Right atrium auricular region (tissue), 2 donors: ENCODE measurements at regions not wholly inside any gene's neighbourhood (a gene's known extent, or its start where the extent isn't known, plus 50 kb on each side); places are given as distances from the start of the nearest gene placed in this dataset.

Experiments used
- DNase-seq: peaks from one replicate; pipeline ENCODE4 v3.0.0-alpha.2; 2019; ENCODE audit warnings: low spot score
- H3K27ac ChIP-seq, 2 donors: fragments of 200-600 bp; sonication (generic); 1 replicate in 1 of 2; 2 replicates in 1 of 2; pipeline ENCODE4 v1.5.1; 2016 to 2019
- H3K27me3 ChIP-seq, 2 donors: fragments of 200-600 bp; sonication (generic); one replicate each; pipeline versions ENCODE4 v1.5.1 to v1.6.0; 2017 to 2019
- H3K36me3 ChIP-seq: fragments of 200-600 bp; sonication (generic); one replicate; pipeline ENCODE4 v1.5.1; 2016
- H3K4me1 ChIP-seq, 2 donors: fragments of 200-600 bp; sonication (generic); one replicate each; pipeline versions ENCODE4 v1.5.1 to v1.6.0; 2017 to 2019
- H3K4me3 ChIP-seq, 2 donors: fragments of 200-600 bp; sonication (generic); 1 replicate in 1 of 2; 2 replicates in 1 of 2; pipeline ENCODE4 v1.5.1; 2017 to 2019; ENCODE audit warnings: mild to moderate bottlenecking in 1 of 2, moderate library complexity in 1 of 2
- H3K9me3 ChIP-seq, 2 donors: fragments of 200-600 bp; sonication (generic); one replicate each; pipeline ENCODE4 v1.5.1; 2019
- TF ChIP-seq, protein P1 (sequence below), 2 donors: fragments of 200-600 bp; sonication (generic); IDR thresholded peaks; one replicate each; pipeline ENCODE4 v1.5.1; 2019; ENCODE audit warnings: antibody characterized with exemption in 2 of 2

DNA sequence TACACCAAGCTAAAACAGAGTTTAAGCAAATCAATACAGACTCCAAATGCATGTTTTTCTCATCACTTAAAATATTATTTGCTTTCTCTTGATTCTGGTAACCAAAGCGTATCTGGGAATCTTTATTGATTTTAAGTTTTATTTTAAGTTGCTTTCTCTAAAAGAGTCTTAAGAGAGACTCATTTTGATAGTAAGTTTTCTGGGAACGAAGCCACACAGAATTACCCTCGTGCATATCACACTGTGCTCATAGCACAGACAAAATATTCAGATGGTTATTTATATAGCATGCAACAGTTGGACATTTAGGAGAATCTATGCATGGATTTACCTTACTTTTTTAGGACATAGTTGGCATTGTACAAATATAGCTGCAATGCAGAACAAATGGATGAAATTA is 597.5 kb upstream of the NRXN1 start:
- Histone ChIP-seq H3K27ac (no peak overlapping the region), H3K9me3 (peaks cover 0 to 5% of the 10 kb centered on the region in 2 donors), H3K27me3 (no peaks in the 10 kb centered on the region), H3K4me1 (no peaks in the 10 kb centered on the region), H3K36me3 (no peaks in the 10 kb centered on the region), H3K4me3 (no peak overlapping the region)
- TF ChIP-seq, protein P1, sequence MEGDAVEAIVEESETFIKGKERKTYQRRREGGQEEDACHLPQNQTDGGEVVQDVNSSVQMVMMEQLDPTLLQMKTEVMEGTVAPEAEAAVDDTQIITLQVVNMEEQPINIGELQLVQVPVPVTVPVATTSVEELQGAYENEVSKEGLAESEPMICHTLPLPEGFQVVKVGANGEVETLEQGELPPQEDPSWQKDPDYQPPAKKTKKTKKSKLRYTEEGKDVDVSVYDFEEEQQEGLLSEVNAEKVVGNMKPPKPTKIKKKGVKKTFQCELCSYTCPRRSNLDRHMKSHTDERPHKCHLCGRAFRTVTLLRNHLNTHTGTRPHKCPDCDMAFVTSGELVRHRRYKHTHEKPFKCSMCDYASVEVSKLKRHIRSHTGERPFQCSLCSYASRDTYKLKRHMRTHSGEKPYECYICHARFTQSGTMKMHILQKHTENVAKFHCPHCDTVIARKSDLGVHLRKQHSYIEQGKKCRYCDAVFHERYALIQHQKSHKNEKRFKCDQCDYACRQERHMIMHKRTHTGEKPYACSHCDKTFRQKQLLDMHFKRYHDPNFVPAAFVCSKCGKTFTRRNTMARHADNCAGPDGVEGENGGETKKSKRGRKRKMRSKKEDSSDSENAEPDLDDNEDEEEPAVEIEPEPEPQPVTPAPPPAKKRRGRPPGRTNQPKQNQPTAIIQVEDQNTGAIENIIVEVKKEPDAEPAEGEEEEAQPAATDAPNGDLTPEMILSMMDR (IDR thresholded peaks at IDR 0.05): no peak
- no peak for DNase-seq

DNA sequence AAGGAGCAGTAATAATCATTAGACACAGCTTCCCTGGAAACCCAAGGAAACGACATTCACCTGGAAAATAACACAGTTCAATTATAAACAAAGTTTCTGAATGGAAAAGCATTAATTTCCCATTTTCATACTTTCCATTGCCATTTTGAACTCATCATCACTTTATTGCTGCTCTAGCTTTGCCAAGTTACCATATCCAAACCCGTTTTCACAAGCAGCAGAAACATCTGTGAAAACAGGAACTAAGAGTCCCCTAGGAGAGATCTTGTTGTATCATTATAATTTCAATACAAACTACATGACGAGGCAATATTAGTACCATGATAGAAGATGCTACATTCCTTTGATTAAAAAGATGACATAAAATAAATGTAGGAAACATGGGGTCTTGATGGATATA is 597.0 kb upstream of the NRXN1 start:
- H3K4me3 ChIP-seq: no peak overlapping the region
- no peaks in the 10 kb centered on the region for H3K36me3 ChIP-seq
- DNase-seq: no peak
- TF ChIP-seq, protein P1 (IDR thresholded peaks at IDR 0.05): no peak
- peaks cover 0 to 5% of the 10 kb centered on the region in 2 donors for H3K9me3 ChIP-seq
- no peaks in the 10 kb centered on the region for H3K4me1 ChIP-seq
- no peak overlapping the region for H3K27ac ChIP-seq
- no peaks in the 10 kb centered on the region for H3K27me3 ChIP-seq

DNA sequence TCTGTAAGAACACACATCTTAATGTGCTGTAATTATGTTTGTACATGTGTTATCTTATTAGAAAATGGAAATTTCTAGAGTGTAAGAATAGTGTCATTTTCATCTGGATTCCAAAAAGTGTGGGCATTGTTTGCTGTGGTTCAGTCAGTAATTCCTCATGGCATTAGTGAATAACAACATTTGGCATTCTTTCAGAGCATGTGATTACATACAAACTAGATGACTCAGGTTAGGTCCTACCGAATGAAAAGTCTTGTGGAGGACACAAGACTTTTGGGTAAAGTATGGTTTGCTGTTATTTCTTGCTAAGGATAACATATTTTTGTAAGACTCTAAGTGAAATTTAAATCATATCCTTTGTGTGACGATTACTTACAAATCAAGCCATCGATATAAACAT is 593.1 kb upstream of the NRXN1 start:
- Histone ChIP-seq H3K4me3 (no peak overlapping the region), H3K27me3 (no peaks in the 10 kb centered on the region), H3K36me3 (no peaks in the 10 kb centered on the region), H3K27ac (no peak overlapping the region), H3K4me1 (no peaks in the 10 kb centered on the region), H3K9me3 (no peaks in the 10 kb centered on the region)
- TF ChIP-seq, protein P1 (IDR thresholded peaks at IDR 0.05): no peak
- DNase-seq: no peak

DNA sequence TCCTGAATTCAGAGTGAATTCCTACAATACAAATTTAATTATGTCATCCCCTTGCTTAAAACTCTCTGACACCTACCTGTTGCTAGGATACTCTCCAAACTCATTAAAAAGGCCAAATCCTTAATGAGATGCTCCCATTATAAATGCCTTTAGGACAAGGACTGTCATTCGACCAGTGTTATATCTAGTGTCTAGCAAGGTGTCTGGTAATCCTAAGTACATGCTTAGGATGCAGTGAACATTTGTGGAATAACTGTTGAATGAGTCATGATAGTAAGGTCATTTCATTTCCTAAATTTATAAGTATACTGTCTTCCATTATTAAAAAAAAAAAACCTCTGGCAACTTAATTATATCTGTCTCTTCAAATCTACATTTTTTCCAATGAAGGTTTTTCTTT is 588.9 kb upstream of the NRXN1 start:
- DNase-seq: no peak
- no peak overlapping the region for H3K4me3 ChIP-seq
- no peak overlapping the region for H3K27ac ChIP-seq
- no peaks in the 10 kb centered on the region for H3K36me3 ChIP-seq
- H3K27me3 ChIP-seq: no peaks in the 10 kb centered on the region
- no peaks in the 10 kb centered on the region for H3K4me1 ChIP-seq
- TF ChIP-seq, protein P1 (IDR thresholded peaks at IDR 0.05): no peak
- H3K9me3 ChIP-seq: no peaks in the 10 kb centered on the region

DNA sequence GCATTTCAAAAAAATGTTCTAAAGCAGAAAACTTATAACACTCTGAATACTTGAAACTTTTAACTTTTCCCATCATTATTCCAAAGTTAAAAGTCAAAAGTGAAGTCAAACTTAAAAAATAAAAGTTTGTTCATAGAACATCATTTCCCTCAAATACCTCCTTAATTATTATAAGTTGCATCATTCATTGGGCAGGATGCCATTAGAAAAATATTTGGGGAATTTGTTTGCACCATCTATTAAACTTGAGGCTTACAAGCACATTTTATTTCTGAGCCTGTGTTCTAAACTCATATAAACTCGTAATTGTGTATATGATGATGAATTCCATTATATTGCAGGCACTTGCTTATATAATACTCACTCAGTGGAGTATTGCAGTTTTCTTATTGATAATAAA is 588.0 kb upstream of the NRXN1 start:
- H3K9me3 ChIP-seq: no peaks in the 10 kb centered on the region
- no peaks in the 10 kb centered on the region for H3K27me3 ChIP-seq
- H3K27ac ChIP-seq: no peak overlapping the region
- no peaks in the 10 kb centered on the region for H3K36me3 ChIP-seq
- TF ChIP-seq, protein P1 (IDR thresholded peaks at IDR 0.05): no peak
- no peak overlapping the region for H3K4me3 ChIP-seq
- no peaks in the 10 kb centered on the region for H3K4me1 ChIP-seq
- no peak for DNase-seq

DNA sequence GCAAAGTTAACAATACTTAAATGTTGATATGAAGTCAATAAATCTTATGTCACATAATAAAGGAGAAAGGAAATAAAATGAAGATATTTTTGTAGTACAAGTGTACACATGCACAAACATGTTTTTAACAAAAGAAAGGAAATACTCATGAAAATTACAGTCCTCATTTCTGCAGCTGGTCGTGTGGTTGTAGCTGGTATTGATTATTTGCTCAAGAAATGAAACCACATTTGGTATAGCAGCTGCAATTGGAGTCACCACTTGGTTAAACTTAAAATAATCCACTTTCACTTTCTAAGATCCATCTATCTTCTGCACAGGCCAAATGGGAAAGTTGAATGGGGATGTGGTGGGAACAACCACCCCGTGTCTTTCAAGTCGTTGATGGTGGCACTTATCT is 580.5 kb upstream of the NRXN1 start:
- no peak for DNase-seq
- Histone ChIP-seq H3K4me3 (no peak overlapping the region), H3K27me3 (no peaks in the 10 kb centered on the region), H3K4me1 (no peaks in the 10 kb centered on the region), H3K27ac (no peak overlapping the region), H3K36me3 (no peaks in the 10 kb centered on the region), H3K9me3 (peaks cover 0 to 19% of the 10 kb centered on the region in 2 donors)
- TF ChIP-seq, protein P1 (IDR thresholded peaks at IDR 0.05): no peak
